A673 (cell line): ENCODE measurements at regions not wholly inside any gene's neighbourhood (a gene's known extent, or its start where the extent isn't known, plus 50 kb on each side); places are given as distances from the start of the nearest gene placed in this dataset.

Source experiments
- EZH2 ChIP-seq: fragments of 200-600 bp; sonication (generic); IDR thresholded peaks from 2 replicates; pipeline ENCODE4 v1.6.1; 2017; ENCODE audit warnings: borderline replicate concordance, low read depth, mild to moderate bottlenecking, mixed read lengths, antibody characterized with exemption, low read length; ENCODE audit not compliant: poor library complexity, severe bottlenecking
- TF ChIP-seq, protein P1 (sequence below): fragments of 300-800, 200-600 bp; sonication (generic); conservative IDR thresholded peaks from 2 replicates; pipeline ENCODE4 v1.5.1; 2017; ENCODE audit warnings: low read depth, mild to moderate bottlenecking, antibody characterized with exemption, low read length, moderate library complexity, mixed read lengths

DNA sequence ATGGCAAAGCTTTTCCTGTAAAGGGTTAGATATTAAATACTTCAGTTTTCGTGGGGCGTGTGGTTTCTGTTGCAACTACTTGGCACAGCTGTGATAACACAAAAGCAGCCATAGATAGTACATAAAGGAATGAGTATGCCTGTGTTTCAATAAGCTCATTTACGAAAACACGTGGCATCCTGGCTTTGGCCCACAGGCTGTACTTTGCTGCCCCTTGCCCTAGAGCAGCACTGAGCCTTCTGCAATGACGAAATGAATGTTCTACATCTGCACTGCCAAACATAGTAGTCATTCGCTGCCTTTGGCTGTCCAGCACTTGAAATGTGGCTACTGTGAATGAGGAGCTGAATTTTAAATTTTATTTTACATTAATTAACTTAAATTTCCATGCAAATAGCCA is 376.2 kb upstream of the TPK1 start:
- TF ChIP-seq, protein P1, sequence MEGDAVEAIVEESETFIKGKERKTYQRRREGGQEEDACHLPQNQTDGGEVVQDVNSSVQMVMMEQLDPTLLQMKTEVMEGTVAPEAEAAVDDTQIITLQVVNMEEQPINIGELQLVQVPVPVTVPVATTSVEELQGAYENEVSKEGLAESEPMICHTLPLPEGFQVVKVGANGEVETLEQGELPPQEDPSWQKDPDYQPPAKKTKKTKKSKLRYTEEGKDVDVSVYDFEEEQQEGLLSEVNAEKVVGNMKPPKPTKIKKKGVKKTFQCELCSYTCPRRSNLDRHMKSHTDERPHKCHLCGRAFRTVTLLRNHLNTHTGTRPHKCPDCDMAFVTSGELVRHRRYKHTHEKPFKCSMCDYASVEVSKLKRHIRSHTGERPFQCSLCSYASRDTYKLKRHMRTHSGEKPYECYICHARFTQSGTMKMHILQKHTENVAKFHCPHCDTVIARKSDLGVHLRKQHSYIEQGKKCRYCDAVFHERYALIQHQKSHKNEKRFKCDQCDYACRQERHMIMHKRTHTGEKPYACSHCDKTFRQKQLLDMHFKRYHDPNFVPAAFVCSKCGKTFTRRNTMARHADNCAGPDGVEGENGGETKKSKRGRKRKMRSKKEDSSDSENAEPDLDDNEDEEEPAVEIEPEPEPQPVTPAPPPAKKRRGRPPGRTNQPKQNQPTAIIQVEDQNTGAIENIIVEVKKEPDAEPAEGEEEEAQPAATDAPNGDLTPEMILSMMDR = no peak
- TF ChIP-seq EZH2 = no peak
